ENCODE measurements at regions not wholly inside any gene's neighbourhood (a gene's known extent, or its start where the extent isn't known, plus 50 kb on each side); places are given as distances from the start of the nearest gene placed in this dataset.
A peak's percentile ranks its signal among the peaks of the same experiment; 100 is the strongest.

DNA sequence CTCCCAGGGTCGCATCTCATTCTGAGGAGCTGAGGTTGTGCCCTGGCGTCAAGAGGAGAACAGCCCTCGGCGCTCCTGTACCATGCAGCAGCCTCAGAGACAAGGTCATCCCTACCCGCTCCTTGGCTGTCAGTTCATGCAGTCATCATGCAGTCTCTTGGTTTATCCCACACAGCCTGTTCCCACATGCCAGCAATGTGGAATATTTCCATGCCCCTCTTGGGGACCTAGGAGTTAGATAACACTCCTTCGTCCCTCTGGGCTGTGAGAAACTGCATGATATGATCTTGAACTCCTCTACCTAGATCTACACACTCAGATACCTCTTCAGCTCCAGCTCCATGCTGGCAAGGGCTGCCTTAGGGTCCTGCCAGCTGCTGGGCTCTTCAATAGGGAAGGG is 97.6 kb downstream of the BOD1 start:
- no peaks in the 10 kb centered on the region for H3K36me3 ChIP-seq (ENCODE audit: control insufficient read depth in 2 of 4, insufficient read depth in 4 of 4, low read length in 3 of 4)
- no peak overlapping the region for H3K56ac ChIP-seq (replicated peaks; ENCODE audit: insufficient read length, low read depth, low read length)
- no peak overlapping the region for H3K4ac ChIP-seq (replicated peaks; ENCODE audit: insufficient read length, low read depth, low read length)
- H3K27me3 ChIP-seq (replicated peaks in 1 of 4; ENCODE audit: control insufficient read depth in 3 of 4, extremely low read depth in 1 of 4, insufficient read depth in 3 of 4, low read length in 3 of 4): no peaks in the 10 kb centered on the region
- H4K5ac ChIP-seq (ENCODE audit: insufficient read length, low read depth, low read length): no peak overlapping the region
- peaks cover 0 to 9% (median 0%) of the 10 kb centered on the region in 4 experiments; a peak in 1 of 7 replicates for H3K4me1 ChIP-seq (replicated peaks in 1 of 4; ENCODE audit: control insufficient read depth in 3 of 4, insufficient read depth in 4 of 4, low read length in 3 of 4)
- H3K4me3 ChIP-seq (ENCODE audit: extremely low read depth in 1 of 4, insufficient read depth in 2 of 4, low read depth in 3 of 4, low read length in 4 of 4): no peak overlapping the region
- H3K79me1 ChIP-seq (ENCODE audit: low read depth, low read length): no peaks in the 10 kb centered on the region
- H2BK12ac ChIP-seq (ENCODE audit: low read depth, low read length): peak overlapping the region; percentile 45; the same call in 1 of the 2 replicates
- no peak overlapping the region for H4K91ac ChIP-seq (replicated peaks; ENCODE audit: insufficient read length, low read length)
- H3K27ac ChIP-seq (ENCODE audit: low read depth, low read length): no peak overlapping the region
- H2BK20ac ChIP-seq (ENCODE audit: low read length): peak overlapping the region; percentile 29; the same call in 1 of the 2 replicates
- peak overlapping the region; percentile 54; the same call in 1 of the 2 replicates for H2BK5ac ChIP-seq (ENCODE audit: low read depth, low read length)
- 0 out of 2 replicates have a peak overlapping the region, but pooled peaks have one; percentile 33 for H2AK5ac ChIP-seq (ENCODE audit: low read depth, low read length)
- H4K8ac ChIP-seq (ENCODE audit: extremely low read depth, insufficient read depth, low read length): no peak overlapping the region
- 90% methylated on average over 6 of the region's 6 CpGs; no CpG with 5 or more reads in 1 of the 2 experiments for WGBS, 2 experiments (ENCODE audit: extremely low coverage in 1 of 2, insufficient coverage in 1 of 2, insufficient read length in 1 of 2, insufficient replicate concordance in 2 of 2, low coverage in 1 of 2, low lambda C conversion rate in 2 of 2, missing lambda C conversion rate in 1 of 2)
- H3K23me2 ChIP-seq (ENCODE audit: low read depth, low read length): no peaks in the 10 kb centered on the region
- ChIA-PET POLR2A (ENCODE audit: partially characterized antibody) (interaction anchor here (1.2 kb wide), 1 partner anchor 26 kb away, joined by 3 read pairs; no protein-coding TSS in a partner anchor), CTCF (ENCODE audit: partially characterized antibody) (interaction anchor here (1.0 to 2.3 kb wide), 4 partner anchors 12 to 63 kb away, joined by 3 to 16 read pairs (median 4); no protein-coding TSS in a partner anchor)
- H3K18ac ChIP-seq (ENCODE audit: extremely low read depth, low read length): peak overlapping the region; percentile 15; the same call in 1 of the 2 replicates
- 0 out of 2 replicates have a peak overlapping the region, but pooled peaks have one; percentile 4 for H2BK15ac ChIP-seq (ENCODE audit: low read length)
- no peak overlapping the region for H2BK120ac ChIP-seq (replicated peaks; ENCODE audit: low read depth, low read length)
- no peak overlapping the region for H3K14ac ChIP-seq (ENCODE audit: insufficient read length)
- no peak overlapping the region for H3K9ac ChIP-seq (replicated peaks in 1 of 4; ENCODE audit: extremely low read depth in 1 of 4, low read depth in 3 of 4, low read length in 3 of 4)
- H3K23ac ChIP-seq (ENCODE audit: insufficient read length): no peak overlapping the region
- H3K79me2 ChIP-seq (ENCODE audit: control insufficient read depth in 1 of 2, insufficient read depth in 2 of 2, low read length in 2 of 2): no peaks in the 10 kb centered on the region
- H2AFZ ChIP-seq (ENCODE audit: low read length): no peak overlapping the region
- TF ChIP-seq ZNF274 (IDR thresholded peaks at IDR 0.05; ENCODE audit: borderline replicate concordance, extremely low read depth, low read length): no peak
- no peak for TF ChIP-seq BCL11A (IDR thresholded peaks at IDR 0.05; ENCODE audit: low read depth in 2 of 2, low read length in 2 of 2)
- TF ChIP-seq PHF8 (conservative IDR thresholded peaks at IDR 0.05; ENCODE audit: low read depth, low read length): no peak
- no peak for TF ChIP-seq GTF2F1 (IDR thresholded peaks at IDR 0.05; ENCODE audit: borderline replicate concordance, low read depth, low read length)
- TF ChIP-seq EZH2 (IDR thresholded peaks at IDR 0.05; ENCODE audit: low read depth, low read length, severe bottlenecking): no peak
- TF ChIP-seq BRCA1 (IDR thresholded peaks at IDR 0.05; ENCODE audit: low read depth, low read length): no peak
- TF ChIP-seq SP4 (IDR thresholded peaks at IDR 0.05; ENCODE audit: low read length): no peak
- no peak for TF ChIP-seq YY1 (IDR thresholded peaks at IDR 0.05; ENCODE audit: low read depth, low read length)
- TF ChIP-seq SIX5 (IDR thresholded peaks at IDR 0.05; ENCODE audit: low read depth, low read length): no peak
- no peak for TF ChIP-seq POLR2A (IDR thresholded peaks at IDR 0.05; ENCODE audit: control extremely low read depth in 1 of 2, low read depth in 2 of 2, low read length in 2 of 2)
- TF ChIP-seq TAF7 (optimal IDR thresholded peaks at IDR 0.05; ENCODE audit: borderline replicate concordance, low read depth, low read length): no peak
- no peaks in the 10 kb centered on the region for H3K9me3 ChIP-seq (ENCODE audit: insufficient read depth in 2 of 2, low read depth in 1 of 2, low read length in 1 of 2)
- no peak for DNase-seq (ENCODE audit: low read depth in 1 of 2, low spot score in 2 of 2)
- H4K20me1 ChIP-seq (replicated peaks in 1 of 2; ENCODE audit: control insufficient read depth in 1 of 2, insufficient read depth in 2 of 2, low read length in 2 of 2): no peaks in the 10 kb centered on the region
- no peak overlapping the region; a peak in 1 of 4 replicates for H3K4me2 ChIP-seq (ENCODE audit: insufficient read depth in 1 of 2, low read depth in 2 of 2, low read length in 2 of 2)
- FAIRE-seq: no peak

All from H1 (cell line).